ENCODE measurements at regions not wholly inside any gene's neighbourhood (a gene's known extent, or its start where the extent isn't known, plus 50 kb on each side); places are given as distances from the start of the nearest gene placed in this dataset.

DNA sequence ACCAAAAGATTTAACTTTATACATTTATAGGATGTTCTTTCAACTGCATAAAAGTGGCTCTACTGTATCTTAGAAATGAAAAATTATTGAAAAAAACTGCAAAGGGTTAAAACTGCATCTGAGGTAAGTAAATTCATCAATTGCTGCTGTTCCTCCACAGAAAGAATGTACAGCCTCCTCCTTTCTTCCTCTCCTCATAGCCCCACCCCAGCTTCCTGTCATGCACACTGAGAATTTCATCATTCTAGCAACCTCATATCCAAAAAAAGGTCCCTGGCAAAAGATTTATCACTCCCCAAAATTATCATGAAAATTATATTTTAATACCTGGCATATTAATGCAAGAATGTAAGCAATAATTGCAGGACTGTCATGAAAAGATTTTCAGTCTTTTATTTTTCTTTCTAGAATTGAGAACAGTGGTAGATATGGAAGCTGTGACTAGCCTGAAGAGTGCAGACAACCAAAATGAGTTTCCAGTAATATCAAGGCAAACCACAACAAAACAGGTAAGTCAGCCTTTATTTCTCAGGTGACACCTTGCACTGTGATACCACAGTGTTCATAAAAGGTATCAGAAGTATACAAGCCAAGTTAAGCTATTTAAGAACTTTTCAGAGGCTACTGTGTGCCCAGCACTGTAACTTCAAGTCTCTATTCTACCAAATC is 110.8 kb downstream of the SUCLA2 start:
- ChIA-PET CTCF (interaction anchor here (0.7 kb wide), 1 partner anchor 361 kb away, joined by 3 read pairs; no protein-coding TSS in a partner anchor), POLR2A (ENCODE audit: unreplicated experiment) (no interaction called here)
- Histone ChIP-seq H4K91ac (ENCODE audit: insufficient read depth, low read depth, low read length) (no peak overlapping the region), H4K20me1 (ENCODE audit: insufficient read depth, low read length) (no peaks in the 10 kb centered on the region), H2AFZ (replicated peaks; ENCODE audit: low read length, poor library complexity) (no peak overlapping the region), H2BK15ac (ENCODE audit: low read depth, low read length) (no peak overlapping the region), H3K56ac (ENCODE audit: extremely low read depth, insufficient read depth, low read length) (no peak overlapping the region), H3K27me3 (ENCODE audit: control insufficient read depth, insufficient read depth, low read length) (no peaks in the 10 kb centered on the region), H3K9ac (ENCODE audit: low read depth, low read length) (no peak overlapping the region), H3K18ac (ENCODE audit: low read depth, low read length) (no peak overlapping the region), H3K4me1 (ENCODE audit: control insufficient read depth, insufficient read depth, low read length) (no peaks in the 10 kb centered on the region), H4K5ac (ENCODE audit: low read depth, low read length) (no peak overlapping the region), H3K4me3 (ENCODE audit: insufficient read depth, low read depth, low read length) (no peak overlapping the region), H3K23ac (ENCODE audit: low read depth, low read length) (no peak overlapping the region), H3K9me3 (ENCODE audit: control insufficient read depth, insufficient read depth, low read length) (no peaks in the 10 kb centered on the region), H3K27ac (ENCODE audit: insufficient read depth, low read length) (no peak overlapping the region), H3K9me1 (ENCODE audit: insufficient read depth, low read length) (no peaks in the 10 kb centered on the region), H3K4me2 (ENCODE audit: low read depth, low read length) (no peak overlapping the region), H2BK20ac (ENCODE audit: low read depth, low read length) (no peak overlapping the region), H3K79me1 (ENCODE audit: low read depth in 1 of 2, low read length in 2 of 2) (no peaks in the 10 kb centered on the region), H3K36me3 (ENCODE audit: control insufficient read depth, insufficient read depth, low read length) (no peaks in the 10 kb centered on the region), H2BK120ac (ENCODE audit: low read depth, low read length) (no peak overlapping the region), H2BK5ac (ENCODE audit: low read depth, low read length, poor library complexity, severe bottlenecking) (no peak overlapping the region), H2AK9ac (replicated peaks; ENCODE audit: low read depth, low read length, poor library complexity) (no peak overlapping the region), H2AK5ac (ENCODE audit: low read depth, low read length) (no peak overlapping the region), H3K14ac (replicated peaks; ENCODE audit: low read depth, low read length) (no peak overlapping the region), H3K4ac (ENCODE audit: low read depth, low read length) (no peak overlapping the region), H4K8ac (ENCODE audit: low read depth in 2 of 2, low read length in 2 of 2) (no peak overlapping the region; a peak in 1 of 4 replicates)
- in situ Hi-C loops (cut with MboI; ENCODE audit: low sequenced_read_pairs) (no loop called here), intact Hi-C loops (cut with micrococcal nuclease) (no loop called here), dilution Hi-C loops (cut with HindIII; ENCODE audit: low sequenced_read_pairs, unreplicated experiment) (no loop called here)
- no peak for ATAC-seq (ENCODE audit: low read depth)
- no peak for DNase-seq
- TF ChIP-seq RAD21 (IDR thresholded peaks at IDR 0.05; ENCODE audit: low read length) (no peak), FOS (IDR thresholded peaks at IDR 0.05; ENCODE audit: low read depth, low read length) (no peak), NFE2L2 (IDR thresholded peaks at IDR 0.05; ENCODE audit: low read depth, low read length) (no peak), MAFK (IDR thresholded peaks at IDR 0.05; ENCODE audit: low read depth, low read length) (no peak), RFX5 (IDR thresholded peaks at IDR 0.05; ENCODE audit: low read depth, low read length) (no peak), CTCF (conservative IDR thresholded peaks at IDR 0.05; ENCODE audit: low read depth, low read length) (no peak), CHD1 (IDR thresholded peaks at IDR 0.05; ENCODE audit: low read depth, low read length) (no peak), SMC3 (IDR thresholded peaks at IDR 0.05; ENCODE audit: low read depth, low read length) (no peak), RCOR1 (IDR thresholded peaks at IDR 0.05; ENCODE audit: insufficient replicate concordance, low read length) (no peak), BHLHE40 (IDR thresholded peaks at IDR 0.05; ENCODE audit: low read depth, low read length) (no peak), MXI1 (IDR thresholded peaks at IDR 0.05; ENCODE audit: borderline replicate concordance, low read depth, low read length) (no peak)
- TF ChIP-seq, protein P1, sequence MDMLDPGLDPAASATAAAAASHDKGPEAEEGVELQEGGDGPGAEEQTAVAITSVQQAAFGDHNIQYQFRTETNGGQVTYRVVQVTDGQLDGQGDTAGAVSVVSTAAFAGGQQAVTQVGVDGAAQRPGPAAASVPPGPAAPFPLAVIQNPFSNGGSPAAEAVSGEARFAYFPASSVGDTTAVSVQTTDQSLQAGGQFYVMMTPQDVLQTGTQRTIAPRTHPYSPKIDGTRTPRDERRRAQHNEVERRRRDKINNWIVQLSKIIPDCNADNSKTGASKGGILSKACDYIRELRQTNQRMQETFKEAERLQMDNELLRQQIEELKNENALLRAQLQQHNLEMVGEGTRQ (IDR thresholded peaks at IDR 0.05; ENCODE audit: low read depth, low read length), result no peak
- BruUV-seq (replicated peaks), result no TSS peak
